Vagina (tissue), 2 donors: ENCODE measurements at regions not wholly inside any gene's neighbourhood (a gene's known extent, or its start where the extent isn't known, plus 50 kb on each side); places are given as distances from the start of the nearest gene placed in this dataset.
"Not testable (repeated sequence)": the region's sequence is repeated elsewhere in the genome, so short reads cannot be mapped to it uniquely, and the experiment has no call there.

Experiments used
- POLR2AphosphoS5 ChIP-seq, 2 donors: sonication (generic); formaldehyde crosslinking; IDR thresholded peaks; one replicate each; pipeline ENCODE4 v1.9.0; 2017; ENCODE audit warnings: antibody characterized with exemption in 2 of 2, mild to moderate bottlenecking in 2 of 2, low read depth in 1 of 2; ENCODE audit not compliant: insufficient read depth in 1 of 2
- TF ChIP-seq, protein P1 (sequence below), 3 experiments: fragments of 450-650 bp in 2 of 3; fragments of 200-600 bp in 1 of 3; sonication (generic) in 1 of 3; IDR thresholded peaks; one replicate each; pipeline ENCODE4 v1.5.1; 2017 to 2019; ENCODE audit warnings: antibody characterized with exemption in 3 of 3, mild to moderate bottlenecking in 2 of 3, moderate library complexity in 2 of 3

DNA sequence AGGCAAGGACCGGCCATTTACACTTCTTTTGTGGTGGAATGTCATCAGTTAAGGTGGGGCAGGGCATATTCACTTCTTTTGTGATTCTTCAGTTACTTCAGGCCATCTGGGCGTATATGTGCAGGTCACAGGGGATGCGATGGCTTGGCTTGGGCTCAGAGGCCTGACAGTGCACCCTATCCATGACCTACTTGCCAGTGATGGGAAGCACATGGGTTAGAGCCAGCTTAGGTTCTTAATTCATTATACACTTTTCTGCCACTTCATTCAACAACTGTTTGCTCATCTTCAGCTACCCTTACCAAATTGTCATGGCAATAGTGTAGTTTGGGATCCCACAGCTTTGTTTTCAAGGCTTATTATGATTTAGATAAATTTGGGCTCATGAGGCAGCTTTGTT lies 56.9 kb upstream of the TRHDE start:
- not testable (repeated sequence) for TF ChIP-seq POLR2AphosphoS5 (IDR thresholded peaks at IDR 0.05; ENCODE audit: insufficient read depth in 1 of 2, low read depth in 1 of 2)
- TF ChIP-seq, protein P1, sequence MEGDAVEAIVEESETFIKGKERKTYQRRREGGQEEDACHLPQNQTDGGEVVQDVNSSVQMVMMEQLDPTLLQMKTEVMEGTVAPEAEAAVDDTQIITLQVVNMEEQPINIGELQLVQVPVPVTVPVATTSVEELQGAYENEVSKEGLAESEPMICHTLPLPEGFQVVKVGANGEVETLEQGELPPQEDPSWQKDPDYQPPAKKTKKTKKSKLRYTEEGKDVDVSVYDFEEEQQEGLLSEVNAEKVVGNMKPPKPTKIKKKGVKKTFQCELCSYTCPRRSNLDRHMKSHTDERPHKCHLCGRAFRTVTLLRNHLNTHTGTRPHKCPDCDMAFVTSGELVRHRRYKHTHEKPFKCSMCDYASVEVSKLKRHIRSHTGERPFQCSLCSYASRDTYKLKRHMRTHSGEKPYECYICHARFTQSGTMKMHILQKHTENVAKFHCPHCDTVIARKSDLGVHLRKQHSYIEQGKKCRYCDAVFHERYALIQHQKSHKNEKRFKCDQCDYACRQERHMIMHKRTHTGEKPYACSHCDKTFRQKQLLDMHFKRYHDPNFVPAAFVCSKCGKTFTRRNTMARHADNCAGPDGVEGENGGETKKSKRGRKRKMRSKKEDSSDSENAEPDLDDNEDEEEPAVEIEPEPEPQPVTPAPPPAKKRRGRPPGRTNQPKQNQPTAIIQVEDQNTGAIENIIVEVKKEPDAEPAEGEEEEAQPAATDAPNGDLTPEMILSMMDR (IDR thresholded peaks at IDR 0.05) = not testable (repeated sequence)
